ENCODE measurements at regions not wholly inside any gene's neighbourhood (a gene's known extent, or its start where the extent isn't known, plus 50 kb on each side); places are given as distances from the start of the nearest gene placed in this dataset.

DNA sequence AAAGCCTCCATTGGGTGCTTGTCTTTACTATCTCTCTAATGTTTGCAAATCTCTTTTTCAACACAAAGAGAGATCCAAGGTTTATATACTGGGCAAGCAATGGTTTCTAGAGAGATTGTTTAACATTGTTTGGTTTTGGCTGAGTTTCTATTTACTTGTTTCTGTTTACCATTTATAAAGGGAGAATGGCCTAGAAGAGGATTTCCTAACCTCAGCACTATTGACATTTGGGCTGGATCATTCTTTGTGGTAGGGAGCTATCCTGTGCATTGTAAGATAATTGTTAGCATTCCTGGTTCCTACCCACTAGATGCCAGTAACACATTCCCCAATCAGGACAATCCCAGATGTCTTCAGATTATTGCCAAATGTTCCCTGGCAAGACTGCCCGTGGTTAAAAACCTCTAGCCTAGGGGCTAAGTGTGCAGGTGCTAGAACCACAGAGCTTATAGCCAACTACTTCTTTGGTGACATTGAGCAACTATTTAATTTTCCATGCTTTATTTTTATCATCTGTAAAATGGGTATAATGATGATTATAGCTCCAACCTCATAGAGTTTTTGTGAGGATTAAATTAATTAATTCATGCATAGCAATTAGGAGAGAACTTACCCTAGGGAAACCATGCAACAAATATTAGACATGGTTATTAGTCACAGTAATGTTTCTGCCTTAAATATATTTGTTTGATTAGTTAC lies 413.9 kb upstream of the MAF start:
- no peak for TF ChIP-seq POLR2A (IDR thresholded peaks at IDR 0.05)
- no peak for TF ChIP-seq CTCF (IDR thresholded peaks at IDR 0.05)
